H9 (cell line): ENCODE measurements at regions not wholly inside any gene's neighbourhood (a gene's known extent, or its start where the extent isn't known, plus 50 kb on each side); places are given as distances from the start of the nearest gene placed in this dataset.

Experiments used
- DNase-seq: peaks from one replicate; pipeline ENCODE4 v3.0.0-alpha.2; 2017
- H2AFZ ChIP-seq: one replicate; pipeline ENCODE4 v1.6.1; 2013; ENCODE audit warnings: mild to moderate bottlenecking, low read length, control low read depth, moderate library complexity
- H2AK5ac ChIP-seq: 2 replicates; pipeline ENCODE4 v1.6.1; 2013; ENCODE audit warnings: low read length, control low read depth, mixed read lengths; ENCODE audit not compliant: insufficient read length
- H2BK120ac ChIP-seq: one replicate; pipeline ENCODE4 v1.6.1; 2013; ENCODE audit warnings: low read depth, mild to moderate bottlenecking, low read length, control low read depth, inconsistent platforms; ENCODE audit not compliant: poor library complexity, severe bottlenecking
- H2BK12ac ChIP-seq: 2 replicates; pipeline ENCODE4 v1.6.1; 2013; ENCODE audit warnings: low read length, control low read depth, mixed read lengths, low read depth; ENCODE audit not compliant: insufficient read length
- H2BK15ac ChIP-seq: 2 replicates; pipeline ENCODE4 v1.6.1; 2013; ENCODE audit warnings: low read depth, low read length, control low read depth
- H2BK20ac ChIP-seq: one replicate; pipeline ENCODE4 v1.6.1; 2013; ENCODE audit warnings: low read depth, mild to moderate bottlenecking, low read length, control low read depth, inconsistent platforms; ENCODE audit not compliant: poor library complexity, severe bottlenecking
- H2BK5ac ChIP-seq: 2 replicates; pipeline ENCODE4 v1.6.1; 2013; ENCODE audit warnings: low read length, control low read depth, mixed read lengths; ENCODE audit not compliant: insufficient read length
- H3K14ac ChIP-seq: 2 replicates; pipeline ENCODE4 v1.6.1; 2013; ENCODE audit warnings: low read length, control low read depth; ENCODE audit not compliant: insufficient read depth
- H3K18ac ChIP-seq: 2 replicates; pipeline ENCODE4 v1.6.1; 2013; ENCODE audit warnings: low read depth, mild to moderate bottlenecking, mixed read lengths, low read length, control low read depth; ENCODE audit not compliant: insufficient read length
- H3K23ac ChIP-seq: 2 replicates; pipeline ENCODE4 v1.6.1; 2013; ENCODE audit warnings: low read length, control low read depth, mixed read lengths, low read depth; ENCODE audit not compliant: insufficient read length
- H3K23me2 ChIP-seq: 2 replicates; pipeline ENCODE4 v1.6.1; 2013; ENCODE audit warnings: low read depth, mild to moderate bottlenecking, mixed read lengths, low read length, control low read depth; ENCODE audit not compliant: insufficient read length, poor library complexity, severe bottlenecking
- H3K27ac ChIP-seq: 2 replicates; pipeline ENCODE4 v1.5.1; 2013; ENCODE audit warnings: low read length, control low read depth, mixed read lengths, low read depth; ENCODE audit not compliant: insufficient read length
- H3K27me3 ChIP-seq: 2 replicates; pipeline ENCODE4 v1.6.1; 2013; ENCODE audit warnings: low read length, control low read depth, inconsistent platforms; ENCODE audit not compliant: insufficient read depth
- H3K4ac ChIP-seq: 2 replicates; pipeline ENCODE4 v1.6.1; 2013; ENCODE audit warnings: low read depth, mild to moderate bottlenecking, control low read depth, inconsistent platforms, low read length, moderate library complexity
- H3K4me1 ChIP-seq: 2 replicates; pipeline ENCODE4 v1.6.1; 2013; ENCODE audit warnings: low read length, control low read depth, inconsistent platforms; ENCODE audit not compliant: insufficient read depth
- H3K4me2 ChIP-seq: 2 replicates; pipeline ENCODE4 v1.6.1; 2013; ENCODE audit warnings: low read length, control low read depth, mixed read lengths; ENCODE audit not compliant: insufficient read length, insufficient read depth
- H3K56ac ChIP-seq: 2 replicates; pipeline ENCODE4 v1.6.1; 2013; ENCODE audit warnings: low read depth, mild to moderate bottlenecking, mixed read lengths, low read length, control low read depth; ENCODE audit not compliant: insufficient read length
- H3K79me1 ChIP-seq: 2 replicates; pipeline ENCODE4 v1.6.1; 2013; ENCODE audit warnings: low read depth, mild to moderate bottlenecking, moderate library complexity, low read length, control low read depth, inconsistent platforms; ENCODE audit not compliant: insufficient read depth, poor library complexity, severe bottlenecking
- H3K79me2 ChIP-seq: 2 replicates; pipeline ENCODE4 v1.6.1; 2013; ENCODE audit warnings: low read length, control low read depth, inconsistent platforms; ENCODE audit not compliant: insufficient read depth
- H3K9ac ChIP-seq: 2 replicates; pipeline ENCODE4 v1.6.1; 2013; ENCODE audit warnings: low read length, control low read depth, mixed read lengths; ENCODE audit not compliant: insufficient read length; ENCODE audit errors: extremely low read depth
- H3K9me3 ChIP-seq: one replicate; pipeline ENCODE4 v1.6.1; 2013; ENCODE audit warnings: low read depth, low read length, inconsistent platforms; ENCODE audit not compliant: control insufficient read depth
- H3T11ph ChIP-seq: one replicate; pipeline ENCODE4 v1.6.1; 2013; ENCODE audit warnings: mild to moderate bottlenecking, low read length, control low read depth, inconsistent platforms
- H4K20me1 ChIP-seq: one replicate; pipeline ENCODE4 v1.6.1; 2013; ENCODE audit not compliant: control insufficient read depth, insufficient read length, insufficient read depth
- H4K5ac ChIP-seq: 2 replicates; pipeline ENCODE4 v1.6.1; 2013; ENCODE audit warnings: low read depth, mild to moderate bottlenecking, mixed read lengths, low read length, control low read depth; ENCODE audit not compliant: insufficient read length
- H4K8ac ChIP-seq: replicated peaks from 2 replicates; pipeline ENCODE4 v1.6.1; 2013; ENCODE audit warnings: low read length, control low read depth, mixed read lengths, low read depth; ENCODE audit not compliant: insufficient read length
- H4K91ac ChIP-seq: 2 replicates; pipeline ENCODE4 v1.6.1; 2013; ENCODE audit warnings: low read depth, mild to moderate bottlenecking, moderate library complexity, mixed read lengths, low read length, control low read depth; ENCODE audit not compliant: insufficient read length
- H3K27ac Mint-ChIP-seq, 3 experiments: 2 replicates in 2 of 3; 3 replicates in 1 of 3; pipeline ENCODE4 v1.8.0; 2020 to 2021; ENCODE audit warnings: mixed read lengths in 3 of 3, mild to moderate bottlenecking in 1 of 3, moderate library complexity in 1 of 3
- H3K27me3 Mint-ChIP-seq: 2 replicates; pipeline ENCODE4 v1.8.0; 2021; ENCODE audit warnings: low read depth, mild to moderate bottlenecking, moderate library complexity, mixed read lengths
- H3K36me3 Mint-ChIP-seq, 3 experiments: 2 replicates in 2 of 3; 3 replicates in 1 of 3; pipeline ENCODE4 v1.8.0; 2020 to 2021; ENCODE audit warnings: low read depth in 3 of 3, mixed read lengths in 3 of 3; ENCODE audit not compliant: insufficient read depth in 1 of 3
- H3K4me1 Mint-ChIP-seq, 2 experiments: 2 replicates each; pipeline ENCODE4 v1.8.0; 2020; ENCODE audit warnings: mixed read lengths in 2 of 2
- H3K4me3 Mint-ChIP-seq, 2 experiments: 2 replicates in 1 of 2; 3 replicates in 1 of 2; pipeline ENCODE4 v1.8.0; 2020 to 2021; ENCODE audit warnings: mild to moderate bottlenecking in 2 of 2, mixed read lengths in 2 of 2, moderate library complexity in 1 of 2
- H3K9me3 Mint-ChIP-seq, 2 experiments: 2 replicates in 1 of 2; 3 replicates in 1 of 2; pipeline ENCODE4 v1.8.0; 2020; ENCODE audit warnings: mild to moderate bottlenecking in 2 of 2, mixed read lengths in 2 of 2, moderate library complexity in 1 of 2
- CTCF ChIP-seq: fragments of 200-600 bp; sonication (generic); conservative IDR thresholded peaks from 3 replicates; pipeline ENCODE4 v1.8.0; 2021; ENCODE audit warnings: antibody characterized with exemption, mild to moderate bottlenecking

- H3K23me2 ChIP-seq, result no peaks in the 10 kb centered on the region
- no peaks in the 10 kb centered on the region for H3K79me1 ChIP-seq
- no peaks in the 10 kb centered on the region for H4K20me1 ChIP-seq
- H2BK20ac ChIP-seq, result no peak overlapping the region
- no peak overlapping the region for H3K4me3 Mint-ChIP-seq
- H3K9me3 Mint-ChIP-seq, result no peaks in the 10 kb centered on the region
- no peaks in the 10 kb centered on the region for H3K79me2 ChIP-seq
- no peak overlapping the region for H3K56ac ChIP-seq
- H3K4me2 ChIP-seq, result no peak overlapping the region
- H3K4ac ChIP-seq, result no peak overlapping the region
- H2AK5ac ChIP-seq, result no peak overlapping the region
- H2BK5ac ChIP-seq, result no peak overlapping the region
- no peak overlapping the region for H3K27ac Mint-ChIP-seq
- H3T11ph ChIP-seq, result no peak overlapping the region
- TF ChIP-seq CTCF, result peak; percentile 47
- H3K36me3 Mint-ChIP-seq, result no peaks in the 10 kb centered on the region
- H3K23ac ChIP-seq, result no peak overlapping the region
- H4K91ac ChIP-seq, result no peak overlapping the region
- H3K14ac ChIP-seq, result no peak overlapping the region
- H2AFZ ChIP-seq, result no peak overlapping the region
- H3K27me3 Mint-ChIP-seq, result no peaks in the 10 kb centered on the region
- no peaks in the 10 kb centered on the region for H3K4me1 ChIP-seq
- no peak overlapping the region for H3K9ac ChIP-seq
- H3K4me1 Mint-ChIP-seq, result peaks cover 6 to 10% of the 10 kb centered on the region in 2 experiments
- H2BK12ac ChIP-seq, result no peak overlapping the region
- DNase-seq, result peak; percentile 32
- no peak overlapping the region for H3K18ac ChIP-seq
- no peaks in the 10 kb centered on the region for H3K9me3 ChIP-seq
- H2BK15ac ChIP-seq, result no peak overlapping the region; the same call in 1 of the 2 replicates
- no peak overlapping the region for H4K8ac ChIP-seq
- no peak overlapping the region for H3K27ac ChIP-seq
- H4K5ac ChIP-seq, result no peak overlapping the region
- no peaks in the 10 kb centered on the region for H3K27me3 ChIP-seq
- H2BK120ac ChIP-seq, result no peak overlapping the region
These were observed 648.9 kb upstream of the GBE1 start for GRCh38 chr3:82410366-82410765.
